Cardiac fibroblast (primary cell): ENCODE measurements at regions not wholly inside any gene's neighbourhood (a gene's known extent, or its start where the extent isn't known, plus 50 kb on each side); places are given as distances from the start of the nearest gene placed in this dataset.

Experiments used
- DNase-seq, 2 donors: peaks; one replicate each; pipeline versions ENCODE4 v3.0.0 to v3.0.0-alpha.2; 2010; ENCODE audit warnings: low read depth in 2 of 2
- H3K4me3 ChIP-seq, 2 donors: replicated peaks in 1 of 2; 1 replicate in 1 of 2; 2 replicates in 1 of 2; pipeline ENCODE4 v1.5.1; 2011; ENCODE audit warnings: low read depth in 2 of 2, low read length in 2 of 2, mild to moderate bottlenecking in 2 of 2, moderate library complexity in 1 of 2
- TF ChIP-seq, protein P1 (sequence below): IDR thresholded peaks from one replicate; pipeline ENCODE4 v1.5.1; 2011; ENCODE audit warnings: low read depth, mild to moderate bottlenecking, low read length, inconsistent platforms

DNA sequence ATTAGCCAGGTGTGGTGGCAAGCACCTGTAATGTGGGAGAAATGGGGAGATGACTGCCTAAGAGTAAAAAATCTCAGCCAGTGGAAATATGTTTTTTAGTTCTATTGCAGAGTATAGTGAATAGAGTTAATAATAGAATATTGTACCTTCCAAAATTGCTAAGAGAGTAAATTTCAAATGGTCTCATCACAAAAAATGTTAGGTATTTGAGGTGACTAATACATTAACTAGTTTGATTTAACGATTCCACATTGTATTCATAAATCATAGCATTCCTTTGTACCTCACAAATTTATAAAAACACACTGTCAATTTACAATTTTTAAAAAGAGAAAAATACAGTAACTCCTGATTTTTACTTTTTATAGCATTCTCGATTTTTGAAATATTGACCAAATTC is 681.5 kb upstream of the EPHA5 start:
- TF ChIP-seq, protein P1, sequence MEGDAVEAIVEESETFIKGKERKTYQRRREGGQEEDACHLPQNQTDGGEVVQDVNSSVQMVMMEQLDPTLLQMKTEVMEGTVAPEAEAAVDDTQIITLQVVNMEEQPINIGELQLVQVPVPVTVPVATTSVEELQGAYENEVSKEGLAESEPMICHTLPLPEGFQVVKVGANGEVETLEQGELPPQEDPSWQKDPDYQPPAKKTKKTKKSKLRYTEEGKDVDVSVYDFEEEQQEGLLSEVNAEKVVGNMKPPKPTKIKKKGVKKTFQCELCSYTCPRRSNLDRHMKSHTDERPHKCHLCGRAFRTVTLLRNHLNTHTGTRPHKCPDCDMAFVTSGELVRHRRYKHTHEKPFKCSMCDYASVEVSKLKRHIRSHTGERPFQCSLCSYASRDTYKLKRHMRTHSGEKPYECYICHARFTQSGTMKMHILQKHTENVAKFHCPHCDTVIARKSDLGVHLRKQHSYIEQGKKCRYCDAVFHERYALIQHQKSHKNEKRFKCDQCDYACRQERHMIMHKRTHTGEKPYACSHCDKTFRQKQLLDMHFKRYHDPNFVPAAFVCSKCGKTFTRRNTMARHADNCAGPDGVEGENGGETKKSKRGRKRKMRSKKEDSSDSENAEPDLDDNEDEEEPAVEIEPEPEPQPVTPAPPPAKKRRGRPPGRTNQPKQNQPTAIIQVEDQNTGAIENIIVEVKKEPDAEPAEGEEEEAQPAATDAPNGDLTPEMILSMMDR: no peak
- peak in 1 of 2 donors; percentile 40 for DNase-seq
- H3K4me3 ChIP-seq: no peak overlapping the region

- H3K4me3 ChIP-seq: no peak overlapping the region
- TF ChIP-seq, protein P1: no peak
- no peak for DNase-seq
Observed at GRCh38 chr4:66340286-66340893, 670.1 kb upstream of the EPHA5 start.

GRCh38 chr4:66339007-66339406 is 668.7 kb upstream of the EPHA5 start:
- TF ChIP-seq, protein P1: no peak
- H3K4me3 ChIP-seq: no peak overlapping the region
- no peak for DNase-seq

- DNase-seq: peak in 1 of 2 donors; percentile 19
- TF ChIP-seq, protein P1: no peak
- no peak overlapping the region for H3K4me3 ChIP-seq
Observed at GRCh38 chr4:66331761-66332160, 661.5 kb upstream of the EPHA5 start.

GRCh38 chr4:66330125-66330524 is 659.8 kb upstream of the EPHA5 start:
- no peak overlapping the region for H3K4me3 ChIP-seq
- TF ChIP-seq, protein P1: no peak
- DNase-seq: peak; percentile 6 to 50

GRCh38 chr4:66328803-66329574 is 658.7 kb upstream of the EPHA5 start:
- DNase-seq: peak; percentile 25 to 31
- TF ChIP-seq, protein P1: no peak
- no peak overlapping the region for H3K4me3 ChIP-seq
